Heart left ventricle (tissue), 16 donors: ENCODE measurements at regions not wholly inside any gene's neighbourhood (a gene's known extent, or its start where the extent isn't known, plus 50 kb on each side); places are given as distances from the start of the nearest gene placed in this dataset.
"Not testable (repeated sequence)": the region's sequence is repeated elsewhere in the genome, so short reads cannot be mapped to it uniquely, and the experiment has no call there.

ENCODE experiments used
- ATAC-seq, 4 donors: fragments of 200-7000 bp; cut with Tn5 transposase; one replicate each; pipeline ENCODE4 v1.9.1; 2020 to 2022; ENCODE audit warnings: moderate library complexity in 4 of 4, mild to moderate bottlenecking in 3 of 4, moderate number of reproducible peaks in 1 of 4
- DNase-seq, 5 donors: peaks; one replicate each; pipeline ENCODE4 v3.0.0-alpha.2; 2020
- H3K27ac ChIP-seq, 12 donors: fragments of 200-600 bp; sonication (generic) in 4 of 12; one replicate each; pipeline versions ENCODE4 v1.5.0 to v1.8.0; 2016 to 2022; ENCODE audit warnings: mild to moderate bottlenecking in 2 of 12
- H3K27me3 ChIP-seq, 9 donors: fragments of 200-600 bp; sonication (generic) in 2 of 9; one replicate each; pipeline versions ENCODE4 v1.5.1 to v1.8.0; 2016 to 2022; ENCODE audit warnings: mild to moderate bottlenecking in 3 of 9
- H3K36me3 ChIP-seq, 9 donors: fragments of 200-600 bp; sonication (generic) in 2 of 9; one replicate each; pipeline versions ENCODE4 v1.5.0 to v1.8.0; 2018 to 2022; ENCODE audit warnings: mild to moderate bottlenecking in 2 of 9
- H3K4me1 ChIP-seq, 12 donors: fragments of 200-600 bp; sonication (generic) in 4 of 12; one replicate each; pipeline versions ENCODE4 v1.5.0 to v1.8.0; 2016 to 2022; ENCODE audit warnings: mild to moderate bottlenecking in 3 of 12
- H3K4me3 ChIP-seq, 12 donors: fragments of 200-600 bp; sonication (generic) in 4 of 12; one replicate each; pipeline versions ENCODE4 v1.5.0 to v1.8.0; 2017 to 2022; ENCODE audit warnings: mild to moderate bottlenecking in 9 of 12, moderate library complexity in 4 of 12
- H3K9me3 ChIP-seq, 12 donors: fragments of 200-600 bp; sonication (generic) in 4 of 12; one replicate each; pipeline versions ENCODE4 v1.5.0 to v1.8.0; 2016 to 2022; ENCODE audit warnings: mild to moderate bottlenecking in 1 of 12
- POLR2A ChIP-seq, 2 donors: fragments of 450-650 bp; IDR thresholded peaks; one replicate each; pipeline ENCODE4 v1.6.1; 2017; ENCODE audit warnings: antibody characterized with exemption in 2 of 2, mild to moderate bottlenecking in 2 of 2, moderate library complexity in 2 of 2
- WGBS, 4 donors: extraction: QIAGEN DNeasy Blood & Tissue Kit in 2 of 4; methylation state at CpG; one replicate each; pipeline versions ENCODE4 v1.1.5 to v1.1.7; 2013 to 2018; 5-methylcytosine and 5-hydroxymethylcytosine counted together
- intact Hi-C, 10 donors: fragments of 100-400 bp; cut with DNase I; formaldehyde crosslinking; loops; one replicate each; pipeline versions ENCODE4 v1.11.1 to v1.14.2; 2022
- TF ChIP-seq, protein P1 (sequence below), 12 donors: fragments of 200-600 bp; sonication (generic) in 4 of 12; IDR thresholded peaks; one replicate each; pipeline versions ENCODE4 v1.5.0 to v1.8.0; 2018 to 2022; ENCODE audit warnings: antibody characterized with exemption in 12 of 12, mild to moderate bottlenecking in 5 of 12
- donor health status: ischemic (EF 13 %, LVEDD 7.1; RV severe dilation, severe dysfunction).
- donor health status: healthy with polysubstance abuse.
- donor health status: DM: no; HTN: yes; CAD: no.
- donor health status: DM: no; HTN: no; CAD: no.
- donor health status: ischemic (EF 25% LVEDD 6.9; RV normal size, moderate dysfunction).
- donor health status: ischemic (EF 25% LVEDD 5.7; RV mildly dilated, moderate dysfunction).
- donor health status: healthy.
- donor health status: DM: yes; HTN: yes; CAD: no.
- donor health status: ischemic (EF 35%, LVEDD 5.7; RV mildly dilated, moderate dysfunction).
- donor health status: nonischemic (EF 11% LVEDD 7.7; RV severe dilation, severe dysfunction).
- donor health status: DM: yes; HTN: yes; CAD: no.
- donor health status: PGD.
- donor health status: ischemic (EF 29% LVEDD 5.4; RV normal size, mild dysfunction).
- donor health status: nonischemic (EF 23%, LVEDD 6.1; RV moderate dilation, normal function).

DNA sequence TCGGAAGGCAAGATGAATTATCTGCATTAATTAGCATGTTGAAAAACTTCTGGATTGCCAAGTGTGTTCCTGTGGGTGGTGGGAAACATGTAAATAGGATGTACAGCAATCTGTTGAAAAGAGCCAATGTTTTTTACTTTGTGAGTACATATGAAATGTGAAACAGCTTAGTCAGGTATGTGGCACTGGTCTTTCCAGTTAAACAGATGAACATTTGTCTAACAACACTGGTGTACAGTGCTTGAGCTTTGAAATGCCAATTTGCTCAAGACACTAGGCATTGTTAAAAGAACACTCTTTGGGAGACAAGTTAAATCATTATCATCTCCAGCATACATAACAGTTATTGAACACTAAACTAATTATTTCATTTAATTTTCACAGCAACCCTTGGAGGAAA lies 107.3 kb upstream of the SLC24A2 start:
- no peak for TF ChIP-seq POLR2A (IDR thresholded peaks at IDR 0.05)
- TF ChIP-seq, protein P1, sequence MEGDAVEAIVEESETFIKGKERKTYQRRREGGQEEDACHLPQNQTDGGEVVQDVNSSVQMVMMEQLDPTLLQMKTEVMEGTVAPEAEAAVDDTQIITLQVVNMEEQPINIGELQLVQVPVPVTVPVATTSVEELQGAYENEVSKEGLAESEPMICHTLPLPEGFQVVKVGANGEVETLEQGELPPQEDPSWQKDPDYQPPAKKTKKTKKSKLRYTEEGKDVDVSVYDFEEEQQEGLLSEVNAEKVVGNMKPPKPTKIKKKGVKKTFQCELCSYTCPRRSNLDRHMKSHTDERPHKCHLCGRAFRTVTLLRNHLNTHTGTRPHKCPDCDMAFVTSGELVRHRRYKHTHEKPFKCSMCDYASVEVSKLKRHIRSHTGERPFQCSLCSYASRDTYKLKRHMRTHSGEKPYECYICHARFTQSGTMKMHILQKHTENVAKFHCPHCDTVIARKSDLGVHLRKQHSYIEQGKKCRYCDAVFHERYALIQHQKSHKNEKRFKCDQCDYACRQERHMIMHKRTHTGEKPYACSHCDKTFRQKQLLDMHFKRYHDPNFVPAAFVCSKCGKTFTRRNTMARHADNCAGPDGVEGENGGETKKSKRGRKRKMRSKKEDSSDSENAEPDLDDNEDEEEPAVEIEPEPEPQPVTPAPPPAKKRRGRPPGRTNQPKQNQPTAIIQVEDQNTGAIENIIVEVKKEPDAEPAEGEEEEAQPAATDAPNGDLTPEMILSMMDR (IDR thresholded peaks at IDR 0.05): no peak
- Histone ChIP-seq H3K4me3 (no peak overlapping the region), H3K27me3 (no peaks in the 10 kb centered on the region), H3K27ac (no peak overlapping the region), H3K4me1 (no peaks in the 10 kb centered on the region), H3K9me3 (no peaks in the 10 kb centered on the region), H3K36me3 (no peaks in the 10 kb centered on the region)
- intact Hi-C loops: no loop called here
- no peak for DNase-seq
- ATAC-seq: no peak
- WGBS, 4 donors: 76 to 88% (median 83%) methylated on average over 1 of the region's 1 CpG

DNA sequence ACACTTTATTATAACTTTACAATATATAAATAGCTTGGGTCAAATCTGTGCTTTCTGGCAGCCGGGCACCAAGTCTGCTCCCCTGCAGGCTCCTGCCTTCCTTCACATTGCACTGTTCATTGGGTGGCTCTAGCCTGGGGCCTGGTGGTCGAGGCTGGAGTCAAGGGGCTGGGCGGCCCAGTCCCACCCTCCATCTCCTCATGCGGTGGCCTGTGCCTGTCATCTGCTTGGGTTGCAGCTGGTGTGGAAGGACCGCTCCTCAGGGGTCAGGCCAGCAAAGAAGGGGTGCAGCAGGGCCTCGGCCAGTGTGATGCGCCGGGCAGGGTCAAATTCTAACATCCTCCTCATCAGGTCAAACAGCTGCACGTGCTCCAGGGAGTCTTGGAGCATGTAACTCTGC lies 106.7 kb upstream of the SLC24A2 start:
- H3K27ac ChIP-seq, intact Hi-C loops, H3K9me3 ChIP-seq, ATAC-seq, DNase-seq, H3K4me1 ChIP-seq, H3K36me3 ChIP-seq, H3K27me3 ChIP-seq, H3K4me3 ChIP-seq: not testable (repeated sequence)
- WGBS, 4 donors: 77 to 91% (median 79%) methylated on average over 5 to 9 of the region's 9 CpGs

DNA sequence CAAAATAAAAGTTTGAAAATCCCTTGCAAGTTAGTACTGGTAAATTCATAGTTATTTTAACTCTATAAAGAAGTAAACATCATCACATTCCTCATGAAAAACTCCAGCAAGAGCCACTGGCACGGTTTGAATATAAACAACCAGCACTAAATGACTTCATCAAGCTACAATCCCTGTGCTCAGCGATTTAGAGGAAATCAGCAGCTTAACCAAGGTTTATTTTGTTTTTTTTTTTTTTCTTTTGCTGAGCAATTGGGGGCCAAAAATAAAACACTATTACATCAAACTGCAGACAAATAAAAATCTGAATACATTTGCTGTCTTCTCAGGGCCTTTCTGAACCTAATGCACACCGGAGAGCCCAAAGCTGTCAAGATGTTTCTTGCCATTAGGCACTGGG lies 106.2 kb upstream of the SLC24A2 start:
- no peak overlapping the region for H3K27ac ChIP-seq
- H3K36me3 ChIP-seq: no peaks in the 10 kb centered on the region
- ATAC-seq (no peak), DNase-seq (no peak)
- TF ChIP-seq, protein P1 (IDR thresholded peaks at IDR 0.05): no peak
- TF ChIP-seq POLR2A (IDR thresholded peaks at IDR 0.05): no peak
- H3K9me3 ChIP-seq: no peaks in the 10 kb centered on the region
- H3K4me1 ChIP-seq: no peaks in the 10 kb centered on the region
- H3K4me3 ChIP-seq: no peak overlapping the region
- 39 to 48% (median 47%) methylated on average over 3 of the region's 3 CpGs for WGBS, 4 donors
- H3K27me3 ChIP-seq: no peaks in the 10 kb centered on the region
- intact Hi-C loops: no loop called here

DNA sequence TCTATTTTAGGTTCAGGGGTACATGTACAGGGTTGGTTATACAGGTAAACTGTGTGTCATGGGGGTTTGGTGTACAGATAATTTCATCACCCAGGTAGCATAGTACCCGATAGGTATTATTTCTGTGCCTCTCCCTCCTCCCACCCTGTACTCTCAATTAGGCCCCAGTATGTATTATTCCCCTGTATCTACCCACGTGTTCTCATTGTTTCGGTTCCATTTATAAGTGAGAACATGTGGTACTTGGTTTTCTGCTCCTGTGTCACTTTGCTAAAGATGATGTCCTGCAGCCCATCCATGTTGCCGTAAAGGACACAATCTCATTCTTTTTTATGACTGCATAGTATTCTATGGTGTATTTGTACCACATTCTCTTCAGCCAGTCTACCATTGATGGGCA lies 96.8 kb upstream of the SLC24A2 start:
- no peak overlapping the region for H3K27ac ChIP-seq
- H3K36me3 ChIP-seq: no peaks in the 10 kb centered on the region
- no peaks in the 10 kb centered on the region for H3K4me1 ChIP-seq
- H3K27me3 ChIP-seq: no peaks in the 10 kb centered on the region
- ATAC-seq: no peak
- H3K4me3 ChIP-seq: no peak overlapping the region
- no peak for TF ChIP-seq POLR2A (IDR thresholded peaks at IDR 0.05)
- TF ChIP-seq, protein P1 (IDR thresholded peaks at IDR 0.05): no peak
- peaks cover 0 to 3% (median 0%) of the 10 kb centered on the region in 12 donors for H3K9me3 ChIP-seq
- intact Hi-C loops: no loop called here
- WGBS, 4 donors: 90 to 94% (median 93%) methylated on average over 4 of the region's 4 CpGs
- no peak for DNase-seq

DNA sequence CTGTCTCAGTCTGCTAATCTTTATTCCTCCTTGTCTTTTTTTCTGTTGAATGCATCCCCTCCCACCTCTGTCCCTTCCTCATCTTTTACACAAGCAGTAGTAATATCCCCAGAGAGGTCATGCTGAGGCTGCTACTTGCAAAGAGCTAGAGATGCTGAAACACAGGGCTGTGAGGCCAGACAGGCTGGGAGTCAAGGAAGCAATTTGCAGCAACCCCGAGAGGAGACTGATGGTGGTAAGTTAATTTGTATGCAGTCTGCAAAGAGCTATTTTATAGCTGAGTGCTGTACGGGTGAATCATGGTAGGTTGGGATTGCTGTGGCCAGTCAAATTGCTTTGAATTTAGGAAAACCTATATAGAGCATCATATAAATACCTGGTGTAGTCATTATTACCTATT lies 90.2 kb upstream of the SLC24A2 start:
- DNase-seq: no peak
- Histone ChIP-seq H3K9me3 (no peaks in the 10 kb centered on the region), H3K4me3 (no peak overlapping the region), H3K27ac (no peak overlapping the region), H3K36me3 (no peaks in the 10 kb centered on the region), H3K27me3 (no peaks in the 10 kb centered on the region), H3K4me1 (no peaks in the 10 kb centered on the region)
- TF ChIP-seq, protein P1 (IDR thresholded peaks at IDR 0.05): no peak
- no peak for TF ChIP-seq POLR2A (IDR thresholded peaks at IDR 0.05)
- 68 to 76% (median 71%) methylated on average over 2 of the region's 2 CpGs for WGBS, 4 donors
- no peak for ATAC-seq
- intact Hi-C loops: no loop called here
